Smooth muscle cell (in vitro differentiated cells): ENCODE measurements at regions not wholly inside any gene's neighbourhood (a gene's known extent, or its start where the extent isn't known, plus 50 kb on each side); places are given as distances from the start of the nearest gene placed in this dataset.

Source experiments
- DNase-seq: peaks from one replicate; lab custom pipeline; 2025; ENCODE audit not compliant: unreplicated experiment; lab: John Stamatoyannopoulos, UW
- H2AFZ ChIP-seq: fragments of 200-600 bp; sonication (generic); 2 replicates; pipeline ENCODE4 v1.6.0; 2016; ENCODE audit warnings: antibody characterized with exemption, low read depth, mild to moderate bottlenecking
- H3F3A ChIP-seq: fragments of 200-600 bp; sonication (generic); 2 replicates; pipeline ENCODE4 v1.6.0; 2017; ENCODE audit warnings: antibody characterized with exemption, low read depth
- H3K27ac ChIP-seq: fragments of 200-600 bp; sonication (generic); 2 replicates; pipeline ENCODE4 v1.5.1; 2016; ENCODE audit warnings: low read depth, mild to moderate bottlenecking
- H3K27me3 ChIP-seq: fragments of 200-600 bp; sonication (generic); 2 replicates; pipeline ENCODE4 v1.6.1; 2016; ENCODE audit warnings: low read depth, mild to moderate bottlenecking
- H3K36me3 ChIP-seq: fragments of 200-600 bp; sonication (generic); 2 replicates; pipeline ENCODE4 v1.5.1; 2016; ENCODE audit warnings: low read depth
- H3K4me1 ChIP-seq: fragments of 200-600 bp; sonication (generic); 2 replicates; pipeline ENCODE4 v1.5.1; 2016; ENCODE audit warnings: low read depth
- H3K4me2 ChIP-seq: fragments of 200-600 bp; sonication (generic); 2 replicates; pipeline ENCODE4 v1.6.0; 2016; ENCODE audit warnings: mild to moderate bottlenecking
- H3K4me3 ChIP-seq: fragments of 200-600 bp; sonication (generic); 2 replicates; pipeline ENCODE4 v1.5.1; 2016; ENCODE audit warnings: mild to moderate bottlenecking
- H3K79me2 ChIP-seq: fragments of 200-600 bp; sonication (generic); 2 replicates; pipeline ENCODE4 v1.6.0; 2016; ENCODE audit warnings: low read depth, mild to moderate bottlenecking
- H3K9ac ChIP-seq: fragments of 200-600 bp; sonication (generic); 2 replicates; pipeline ENCODE4 v1.6.0; 2016; ENCODE audit warnings: low read depth
- H3K9me3 ChIP-seq: fragments of 200-600 bp; sonication (generic); replicated peaks from 2 replicates; pipeline ENCODE4 v1.5.1; 2016; ENCODE audit warnings: low read depth
- H4K20me1 ChIP-seq: fragments of 200-600 bp; sonication (generic); 2 replicates; pipeline ENCODE4 v1.6.0; 2016; ENCODE audit warnings: low read depth
- WGBS: methylation state at CpG from one replicate; pipeline ENCODE4 v1.1.7; 2016; ENCODE audit warnings: low lambda C conversion rate; 5-methylcytosine and 5-hydroxymethylcytosine counted together
- TF ChIP-seq, protein P1 (sequence below): fragments of 200-600 bp; sonication (generic); IDR thresholded peaks from 2 replicates; pipeline ENCODE4 v1.5.1; 2017; ENCODE audit warnings: borderline replicate concordance, mild to moderate bottlenecking, antibody characterized with exemption; ENCODE audit not compliant: insufficient read depth, poor library complexity, severe bottlenecking

DNA sequence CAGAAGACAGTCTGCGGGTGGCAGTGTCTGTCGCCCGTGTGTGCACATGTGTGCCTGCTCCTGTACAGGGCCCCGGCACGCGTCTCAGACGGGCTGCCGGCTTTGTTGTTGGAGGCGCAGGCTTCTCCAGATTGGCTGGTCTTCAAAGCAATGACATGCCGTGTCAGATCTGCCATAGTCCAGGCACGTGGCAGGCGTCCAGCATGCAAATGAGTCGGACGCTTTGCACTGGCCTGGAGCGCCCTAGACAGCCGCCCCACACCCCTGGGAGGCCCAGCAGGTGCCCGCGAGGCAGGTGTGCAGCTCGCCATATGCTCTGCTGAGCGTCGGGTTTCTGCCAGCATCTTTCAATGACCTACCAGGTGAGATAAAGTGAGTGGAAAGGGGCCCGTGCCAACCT is 71.5 kb downstream of the GADD45G start:
- DNase-seq, result no peak
- no peaks in the 10 kb centered on the region for H4K20me1 ChIP-seq

DNA sequence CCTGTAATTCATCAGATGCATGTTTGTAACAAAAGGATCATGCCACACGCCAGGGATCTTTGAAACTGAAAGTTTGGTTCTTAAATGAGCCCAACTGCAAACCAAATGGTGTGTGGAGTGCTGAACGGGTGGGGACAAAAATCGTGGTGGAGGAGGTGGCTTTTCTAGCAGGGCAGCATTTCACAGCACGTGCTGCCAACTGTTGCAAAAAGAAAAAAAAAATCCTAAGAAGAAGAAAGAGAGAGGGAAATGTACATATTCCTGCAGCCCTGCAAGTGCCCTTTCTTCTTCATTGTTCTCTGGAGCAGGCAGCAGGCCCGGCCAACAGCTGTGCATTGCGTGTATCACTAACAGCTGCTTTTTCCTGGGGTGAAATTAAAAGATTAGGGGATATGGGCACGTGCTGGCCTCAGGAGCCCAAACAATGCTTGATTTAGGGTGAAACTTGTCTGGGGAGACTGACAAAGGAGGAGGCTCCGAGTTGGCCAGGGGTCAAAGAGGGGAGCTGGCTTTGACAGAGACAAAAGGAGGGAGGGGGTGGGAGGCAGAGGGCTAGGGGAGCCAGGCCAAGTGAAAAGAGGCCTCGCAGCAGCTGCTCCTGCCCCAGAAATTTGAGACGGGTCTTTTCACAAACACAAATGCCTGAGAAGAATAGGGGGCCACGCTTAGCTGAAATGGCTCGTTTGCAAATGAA is 73.0 kb downstream of the GADD45G start:
- TF ChIP-seq, protein P1, sequence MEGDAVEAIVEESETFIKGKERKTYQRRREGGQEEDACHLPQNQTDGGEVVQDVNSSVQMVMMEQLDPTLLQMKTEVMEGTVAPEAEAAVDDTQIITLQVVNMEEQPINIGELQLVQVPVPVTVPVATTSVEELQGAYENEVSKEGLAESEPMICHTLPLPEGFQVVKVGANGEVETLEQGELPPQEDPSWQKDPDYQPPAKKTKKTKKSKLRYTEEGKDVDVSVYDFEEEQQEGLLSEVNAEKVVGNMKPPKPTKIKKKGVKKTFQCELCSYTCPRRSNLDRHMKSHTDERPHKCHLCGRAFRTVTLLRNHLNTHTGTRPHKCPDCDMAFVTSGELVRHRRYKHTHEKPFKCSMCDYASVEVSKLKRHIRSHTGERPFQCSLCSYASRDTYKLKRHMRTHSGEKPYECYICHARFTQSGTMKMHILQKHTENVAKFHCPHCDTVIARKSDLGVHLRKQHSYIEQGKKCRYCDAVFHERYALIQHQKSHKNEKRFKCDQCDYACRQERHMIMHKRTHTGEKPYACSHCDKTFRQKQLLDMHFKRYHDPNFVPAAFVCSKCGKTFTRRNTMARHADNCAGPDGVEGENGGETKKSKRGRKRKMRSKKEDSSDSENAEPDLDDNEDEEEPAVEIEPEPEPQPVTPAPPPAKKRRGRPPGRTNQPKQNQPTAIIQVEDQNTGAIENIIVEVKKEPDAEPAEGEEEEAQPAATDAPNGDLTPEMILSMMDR, result no peak
- Histone ChIP-seq H3K4me1 (peaks cover 27% of the 10 kb centered on the region), H3F3A (no peaks in the 10 kb centered on the region), H3K4me3 (no peak overlapping the region), H3K79me2 (no peaks in the 10 kb centered on the region), H4K20me1 (no peaks in the 10 kb centered on the region), H3K27ac (no peak overlapping the region), H3K9ac (no peak overlapping the region), H3K9me3 (no peaks in the 10 kb centered on the region), H2AFZ (no peak overlapping the region), H3K4me2 (no peak overlapping the region), H3K36me3 (no peaks in the 10 kb centered on the region), H3K27me3 (no peaks in the 10 kb centered on the region)
- WGBS, result 51% methylated on average over 12 of the region's 12 CpGs
- DNase-seq, result no peak

More for the DNA sequence above, 71.5 kb downstream of the GADD45G start:
- no peaks in the 10 kb centered on the region for H3K36me3 ChIP-seq
- WGBS, result 93% methylated on average over 22 of the region's 22 CpGs
- no peak overlapping the region for H3K4me2 ChIP-seq
- H3K27me3 ChIP-seq, result no peaks in the 10 kb centered on the region
- no peak overlapping the region for H3K9ac ChIP-seq
- no peaks in the 10 kb centered on the region for H3F3A ChIP-seq
- TF ChIP-seq, protein P1, result no peak
- no peak overlapping the region for H3K27ac ChIP-seq
- H2AFZ ChIP-seq, result no peak overlapping the region
- H3K4me3 ChIP-seq, result no peak overlapping the region
- peaks cover 27% of the 10 kb centered on the region for H3K4me1 ChIP-seq
- no peaks in the 10 kb centered on the region for H3K9me3 ChIP-seq
- H3K79me2 ChIP-seq, result no peaks in the 10 kb centered on the region

DNA sequence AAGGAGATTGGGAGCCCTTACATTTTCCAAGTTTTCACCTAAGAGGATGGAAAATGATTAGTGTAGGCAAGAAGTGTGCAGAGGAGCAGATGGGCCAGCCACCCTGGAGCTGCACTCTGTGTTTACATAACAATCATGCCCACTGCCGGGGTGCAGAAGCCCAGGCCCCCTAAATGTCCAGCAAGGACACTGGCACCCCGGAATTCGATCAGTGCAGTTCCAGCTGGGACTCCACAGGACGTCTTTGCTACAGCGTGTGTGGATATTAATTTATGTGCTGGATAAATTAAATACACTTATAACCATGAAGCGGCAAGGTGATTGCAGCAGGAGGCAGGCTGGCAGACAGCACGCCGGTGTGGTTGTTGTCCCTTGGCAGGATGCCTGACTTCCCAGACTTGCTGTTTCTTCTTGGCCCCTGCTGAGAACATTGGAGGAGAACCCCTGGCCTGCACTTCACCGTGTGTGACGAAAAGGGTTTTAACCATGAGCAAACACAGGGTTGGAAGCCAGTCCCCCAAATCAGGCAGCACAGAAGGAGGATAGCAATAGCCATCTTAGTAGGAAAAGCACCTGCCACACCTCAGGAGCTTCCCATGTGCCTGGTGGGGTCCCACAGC is 73.7 kb downstream of the GADD45G start:
- Histone ChIP-seq H3K36me3 (no peaks in the 10 kb centered on the region), H3K79me2 (no peaks in the 10 kb centered on the region), H3K4me1 (peaks cover 27% of the 10 kb centered on the region), H4K20me1 (no peaks in the 10 kb centered on the region), H3F3A (no peaks in the 10 kb centered on the region), H3K27ac (no peak overlapping the region), H3K27me3 (no peaks in the 10 kb centered on the region), H3K4me3 (no peak overlapping the region), H2AFZ (no peak overlapping the region), H3K9ac (no peak overlapping the region), H3K4me2 (no peak overlapping the region), H3K9me3 (no peaks in the 10 kb centered on the region)
- TF ChIP-seq, protein P1, result no peak
- 74% methylated on average over 10 of the region's 10 CpGs for WGBS
- DNase-seq, result no peak
